ENCODE measurements at regions not wholly inside any gene's neighbourhood (a gene's known extent, or its start where the extent isn't known, plus 50 kb on each side); places are given as distances from the start of the nearest gene placed in this dataset.
"Not testable (repeated sequence)": the region's sequence is repeated elsewhere in the genome, so short reads cannot be mapped to it uniquely, and the experiment has no call there.

DNA sequence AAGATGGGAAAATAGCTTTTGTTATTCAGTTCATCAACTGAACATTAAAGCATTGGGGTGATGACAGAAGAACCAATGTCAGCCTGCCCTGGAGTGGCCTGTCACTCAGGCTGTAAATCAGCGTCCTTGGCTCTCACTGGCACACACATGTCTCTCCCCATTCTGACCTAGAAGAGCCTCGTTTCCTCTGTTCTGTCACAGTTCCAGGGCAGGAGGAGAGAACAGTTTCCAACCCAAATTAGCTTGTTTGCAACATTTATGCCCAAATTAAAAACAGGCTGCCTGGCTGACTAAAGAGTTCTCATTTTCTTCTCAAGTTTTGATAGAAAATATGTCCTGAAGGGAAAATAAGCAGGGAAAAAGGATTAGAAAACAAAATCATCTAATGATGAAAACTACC lies 520.1 kb downstream of the CHSY3 start:
- DNase-seq (ENCODE audit: low spot score in 2 of 2): no peak
- no peak for TF ChIP-seq EP300 (IDR thresholded peaks at IDR 0.05)
- TF ChIP-seq POLR2A (IDR thresholded peaks at IDR 0.05): no peak
- TF ChIP-seq, protein P1, sequence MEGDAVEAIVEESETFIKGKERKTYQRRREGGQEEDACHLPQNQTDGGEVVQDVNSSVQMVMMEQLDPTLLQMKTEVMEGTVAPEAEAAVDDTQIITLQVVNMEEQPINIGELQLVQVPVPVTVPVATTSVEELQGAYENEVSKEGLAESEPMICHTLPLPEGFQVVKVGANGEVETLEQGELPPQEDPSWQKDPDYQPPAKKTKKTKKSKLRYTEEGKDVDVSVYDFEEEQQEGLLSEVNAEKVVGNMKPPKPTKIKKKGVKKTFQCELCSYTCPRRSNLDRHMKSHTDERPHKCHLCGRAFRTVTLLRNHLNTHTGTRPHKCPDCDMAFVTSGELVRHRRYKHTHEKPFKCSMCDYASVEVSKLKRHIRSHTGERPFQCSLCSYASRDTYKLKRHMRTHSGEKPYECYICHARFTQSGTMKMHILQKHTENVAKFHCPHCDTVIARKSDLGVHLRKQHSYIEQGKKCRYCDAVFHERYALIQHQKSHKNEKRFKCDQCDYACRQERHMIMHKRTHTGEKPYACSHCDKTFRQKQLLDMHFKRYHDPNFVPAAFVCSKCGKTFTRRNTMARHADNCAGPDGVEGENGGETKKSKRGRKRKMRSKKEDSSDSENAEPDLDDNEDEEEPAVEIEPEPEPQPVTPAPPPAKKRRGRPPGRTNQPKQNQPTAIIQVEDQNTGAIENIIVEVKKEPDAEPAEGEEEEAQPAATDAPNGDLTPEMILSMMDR (IDR thresholded peaks at IDR 0.05): no peak
- Histone ChIP-seq H3K27me3 (no peaks in the 10 kb centered on the region), H3K4me3 (no peak overlapping the region), H3K9me3 (no peaks in the 10 kb centered on the region), H3K4me1 (no peaks in the 10 kb centered on the region), H3K27ac (no peak overlapping the region), H3K36me3 (no peaks in the 10 kb centered on the region)
- WGBS, 2 donors: 24 to 40% methylated on average over 2 of the region's 2 CpGs

GRCh38 chr5:130402906-130403305 lies 498.6 kb downstream of the CHSY3 start:
- Histone ChIP-seq H3K27me3 (no peaks in the 10 kb centered on the region), H3K4me1 (no peaks in the 10 kb centered on the region), H3K36me3 (no peaks in the 10 kb centered on the region), H3K9me3 (no peaks in the 10 kb centered on the region), H3K4me3 (no peak overlapping the region), H3K27ac (no peak overlapping the region)
- 44 to 50% methylated on average over 7 of the region's 7 CpGs for WGBS, 2 donors
- TF ChIP-seq, protein P1 (IDR thresholded peaks at IDR 0.05): no peak
- TF ChIP-seq POLR2A (IDR thresholded peaks at IDR 0.05) (no peak), EP300 (IDR thresholded peaks at IDR 0.05) (no peak)
- no peak for DNase-seq (ENCODE audit: low spot score in 2 of 2)

GRCh38 chr5:130400091-130400490 lies 495.8 kb downstream of the CHSY3 start:
- Histone ChIP-seq H3K4me1 (no peaks in the 10 kb centered on the region), H3K9me3 (no peaks in the 10 kb centered on the region), H3K36me3 (no peaks in the 10 kb centered on the region), H3K27ac (no peak overlapping the region), H3K27me3 (no peaks in the 10 kb centered on the region), H3K4me3 (no peak overlapping the region)
- DNase-seq (ENCODE audit: low spot score in 2 of 2): no peak
- TF ChIP-seq, protein P1 (IDR thresholded peaks at IDR 0.05): no peak
- TF ChIP-seq EP300 (IDR thresholded peaks at IDR 0.05) (no peak), POLR2A (IDR thresholded peaks at IDR 0.05) (no peak)

GRCh38 chr5:130398825-130399224 lies 494.6 kb downstream of the CHSY3 start:
- Histone ChIP-seq H3K4me1 (no peaks in the 10 kb centered on the region), H3K27ac (no peak overlapping the region), H3K27me3 (no peaks in the 10 kb centered on the region), H3K36me3 (no peaks in the 10 kb centered on the region), H3K4me3 (no peak overlapping the region), H3K9me3 (no peaks in the 10 kb centered on the region)
- TF ChIP-seq POLR2A (IDR thresholded peaks at IDR 0.05): no peak
- 84 to 93% methylated on average over 4 of the region's 4 CpGs for WGBS, 2 donors
- no peak for DNase-seq (ENCODE audit: low spot score in 2 of 2)

- not testable (repeated sequence) for H3K9me3 ChIP-seq; H3K36me3 ChIP-seq; H3K4me3 ChIP-seq; H3K27me3 ChIP-seq; H3K4me1 ChIP-seq; DNase-seq (ENCODE audit: low spot score in 2 of 2); H3K27ac ChIP-seq
- 96 to 100% methylated on average over 1 of the region's 1 CpG for WGBS, 2 donors
Measured at GRCh38 chr5:130397727-130398126, 493.5 kb downstream of the CHSY3 start.

DNA sequence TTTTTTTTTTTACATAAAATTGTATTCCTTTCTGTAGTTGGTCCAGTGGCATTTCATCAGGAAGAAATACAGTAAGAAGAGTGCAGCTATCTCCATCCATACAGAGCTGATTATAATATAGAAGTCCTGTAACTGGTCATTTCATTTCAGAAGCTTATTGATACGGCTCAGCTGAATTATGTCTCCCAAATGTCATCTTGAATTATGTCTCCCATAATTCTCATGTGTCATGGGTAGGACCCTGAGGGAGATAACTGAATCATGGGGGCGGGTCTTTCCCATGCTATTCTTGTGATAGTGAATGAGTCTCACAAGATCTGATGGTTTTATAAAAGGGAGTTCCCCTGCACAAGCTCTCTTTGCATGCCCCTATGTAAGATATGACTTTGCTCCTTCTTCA lies 492.9 kb downstream of the CHSY3 start:
- TF ChIP-seq EP300 (IDR thresholded peaks at IDR 0.05) (no peak), POLR2A (IDR thresholded peaks at IDR 0.05) (no peak)
- TF ChIP-seq, protein P1 (IDR thresholded peaks at IDR 0.05): no peak
- Histone ChIP-seq H3K27ac (no peak overlapping the region), H3K36me3 (no peaks in the 10 kb centered on the region), H3K4me1 (no peaks in the 10 kb centered on the region), H3K9me3 (peaks cover 0 to 4% (median 0%) of the 10 kb centered on the region in 4 donors), H3K4me3 (no peak overlapping the region), H3K27me3 (no peaks in the 10 kb centered on the region)
- no peak for DNase-seq (ENCODE audit: low spot score in 2 of 2)
- 78 to 86% methylated on average over 2 of the region's 2 CpGs for whole genome bisulfite sequencing, 2 donors

DNA sequence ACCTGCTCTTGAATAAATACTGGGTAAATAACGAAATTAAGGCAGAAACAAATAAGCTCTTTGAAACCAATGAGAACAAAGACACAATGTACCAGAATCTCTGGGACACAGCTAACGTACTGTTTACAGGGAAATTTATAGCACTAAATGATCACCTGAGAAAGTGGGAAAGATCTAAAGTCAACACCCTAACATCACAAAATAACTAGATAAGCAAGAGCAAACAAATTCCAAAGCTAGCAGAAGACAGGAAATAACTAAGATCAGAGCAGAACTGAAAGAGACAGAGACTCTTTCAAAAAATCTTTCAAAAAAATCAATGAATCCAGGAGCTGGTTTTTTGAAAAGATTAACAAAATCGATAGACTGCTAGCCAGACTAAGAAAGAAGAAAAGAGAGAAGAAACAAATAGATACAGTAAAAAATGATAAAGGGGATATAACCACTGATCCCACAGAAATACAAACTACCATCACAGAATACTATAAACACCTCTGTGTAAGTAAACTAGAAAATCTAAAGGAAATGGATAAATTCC lies 487.5 kb downstream of the CHSY3 start:
- H3K4me3 ChIP-seq; H3K27ac ChIP-seq; H3K9me3 ChIP-seq; H3K4me1 ChIP-seq; H3K36me3 ChIP-seq; H3K27me3 ChIP-seq; DNase-seq (ENCODE audit: low spot score in 2 of 2): not testable (repeated sequence)
- 57 to 63% methylated on average over 3 of the region's 3 CpGs for WGBS, 2 donors
